Activated naive CD8-positive, alpha-beta T cell treated with anti-CD3 and anti-CD28 coated beads, Interleukin-2, amount 50 U/mL, for 24 hours (primary cell): ENCODE measurements at regions not wholly inside any gene's neighbourhood (a gene's known extent, or its start where the extent isn't known, plus 50 kb on each side); places are given as distances from the start of the nearest gene placed in this dataset.

ENCODE experiments used
- ATAC-seq: fragments of 150-1000 bp; cut with Tn5 transposase; one replicate; pipeline ENCODE4 v1.10.0; 2021
- DNase-seq: peaks from one replicate; pipeline ENCODE4 v3.0.0; 2021
- H3K27ac Mint-ChIP-seq: one replicate; pipeline ENCODE4 v1.8.0; 2021; ENCODE audit warnings: mild to moderate bottlenecking, mixed read lengths
- H3K27me3 Mint-ChIP-seq: one replicate; pipeline ENCODE4 v1.8.0; 2021; ENCODE audit warnings: mixed read lengths
- H3K36me3 Mint-ChIP-seq: one replicate; pipeline ENCODE4 v1.8.0; 2021; ENCODE audit warnings: low read depth, mixed read lengths
- H3K4me1 Mint-ChIP-seq: one replicate; pipeline ENCODE4 v1.8.0; 2021; ENCODE audit warnings: mixed read lengths
- H3K4me3 Mint-ChIP-seq: one replicate; pipeline ENCODE4 v1.8.0; 2021; ENCODE audit warnings: mild to moderate bottlenecking, moderate library complexity, mixed read lengths
- H3K9me3 Mint-ChIP-seq: one replicate; pipeline ENCODE4 v1.8.0; 2021; ENCODE audit warnings: mixed read lengths

DNA sequence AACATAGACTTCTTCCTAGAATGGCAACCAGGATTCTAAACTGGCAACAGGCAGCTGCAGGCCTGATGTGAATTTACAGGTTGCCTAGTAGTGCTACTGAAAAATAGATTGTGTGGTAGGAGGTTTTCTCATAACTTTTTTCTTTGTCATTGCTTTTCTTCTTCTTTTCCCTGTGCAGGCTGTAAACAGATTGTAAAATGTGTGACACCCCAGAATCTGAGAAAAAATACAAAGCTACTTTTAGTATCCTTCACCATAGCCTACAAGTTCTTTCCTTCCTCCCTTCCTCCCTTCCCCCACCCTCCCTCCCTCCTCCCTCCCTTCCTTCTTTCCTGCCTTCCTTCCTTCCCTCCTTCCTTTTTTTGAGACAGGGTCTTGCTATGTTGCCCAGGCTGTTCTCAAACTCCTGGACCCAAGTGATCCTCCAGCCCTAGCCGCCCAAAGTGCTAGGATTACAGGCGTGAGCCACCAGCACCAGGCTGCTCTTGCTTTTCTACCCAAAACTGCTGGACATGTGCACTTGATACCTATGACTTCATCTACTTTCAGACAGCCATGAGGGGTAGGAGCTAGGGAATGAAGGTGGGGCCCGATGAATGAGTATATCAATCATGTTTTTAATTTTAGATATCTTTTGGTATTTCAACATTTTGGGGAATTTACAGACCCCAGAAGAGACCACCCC, 114.2 kb upstream of the EEA1 start:
- Mint-ChIP-seq H3K9me3 (no peaks in the 10 kb centered on the region), H3K4me3 (no peak overlapping the region), H3K4me1 (no peaks in the 10 kb centered on the region), H3K27ac (no peak overlapping the region), H3K36me3 (no peaks in the 10 kb centered on the region), H3K27me3 (peaks cover 1% of the 10 kb centered on the region)
- DNase-seq (no peak), ATAC-seq (no peak)

DNA sequence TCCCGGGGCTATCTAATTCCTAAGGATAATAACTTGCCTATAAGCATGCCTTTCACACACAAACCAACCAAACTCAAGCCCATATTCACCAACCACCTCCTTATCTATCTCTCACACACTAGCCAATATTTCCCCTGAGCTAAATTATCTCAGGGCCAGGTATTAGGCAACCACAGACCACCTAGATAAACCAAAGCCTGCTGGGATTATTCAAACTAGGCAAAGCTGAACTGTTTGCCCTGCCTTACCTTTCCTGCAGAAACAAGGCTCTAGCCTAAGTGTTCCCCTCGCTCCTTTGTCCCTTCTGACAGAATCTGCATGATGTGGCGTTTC, 114.7 kb upstream of the EEA1 start:
- H3K27ac Mint-ChIP-seq: no peak overlapping the region
- ATAC-seq (no peak), DNase-seq (no peak)
- H3K4me1 Mint-ChIP-seq: no peaks in the 10 kb centered on the region
- H3K9me3 Mint-ChIP-seq: no peaks in the 10 kb centered on the region
- H3K36me3 Mint-ChIP-seq: no peaks in the 10 kb centered on the region
- peaks cover 1% of the 10 kb centered on the region for H3K27me3 Mint-ChIP-seq
- no peak overlapping the region for H3K4me3 Mint-ChIP-seq

DNA sequence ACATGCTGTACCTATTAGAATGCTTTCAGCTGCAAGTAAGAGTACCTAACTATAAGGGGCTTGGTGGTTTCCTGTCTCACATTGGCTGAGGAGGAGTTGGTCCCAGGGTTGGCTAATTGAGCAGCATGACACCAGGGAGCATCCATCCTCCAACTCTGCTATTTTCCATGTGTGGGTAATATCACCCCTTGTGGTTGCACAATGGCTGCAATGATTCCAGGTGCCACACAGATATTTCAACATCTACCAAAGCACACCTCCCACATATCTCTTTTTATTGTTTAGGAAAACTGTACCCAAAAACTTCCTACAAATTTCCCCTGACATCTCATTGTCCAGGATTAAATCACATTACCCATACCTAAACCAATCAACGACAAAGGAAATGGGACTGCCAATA, 118.0 kb upstream of the EEA1 start:
- Mint-ChIP-seq H3K27ac (no peak overlapping the region), H3K4me3 (no peak overlapping the region), H3K27me3 (no peaks in the 10 kb centered on the region), H3K36me3 (no peaks in the 10 kb centered on the region), H3K4me1 (no peaks in the 10 kb centered on the region), H3K9me3 (no peaks in the 10 kb centered on the region)
- ATAC-seq (no peak), DNase-seq (no peak)

DNA sequence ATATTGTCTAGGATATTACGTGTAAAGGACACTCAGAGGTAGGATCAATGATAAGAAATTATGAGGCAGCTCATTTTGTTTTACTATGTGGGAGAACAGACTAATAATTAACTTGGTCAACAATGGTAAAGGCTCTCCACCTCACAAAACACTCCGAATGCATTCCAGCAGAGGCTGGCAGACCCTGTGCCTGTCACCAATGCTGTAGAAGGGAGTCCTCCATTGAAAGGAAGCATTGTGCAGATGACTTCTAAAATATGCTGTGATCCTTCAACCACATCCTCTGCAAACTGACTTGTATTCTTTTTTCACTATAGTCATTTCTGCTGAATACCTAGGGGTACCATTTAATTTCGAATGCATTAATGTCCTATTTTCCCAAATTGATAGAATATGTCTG, 119.6 kb upstream of the EEA1 start:
- Mint-ChIP-seq H3K36me3 (no peaks in the 10 kb centered on the region), H3K4me3 (no peak overlapping the region), H3K27ac (no peak overlapping the region), H3K4me1 (no peaks in the 10 kb centered on the region), H3K9me3 (no peaks in the 10 kb centered on the region), H3K27me3 (no peaks in the 10 kb centered on the region)
- ATAC-seq: no peak
- DNase-seq: no peak

DNA sequence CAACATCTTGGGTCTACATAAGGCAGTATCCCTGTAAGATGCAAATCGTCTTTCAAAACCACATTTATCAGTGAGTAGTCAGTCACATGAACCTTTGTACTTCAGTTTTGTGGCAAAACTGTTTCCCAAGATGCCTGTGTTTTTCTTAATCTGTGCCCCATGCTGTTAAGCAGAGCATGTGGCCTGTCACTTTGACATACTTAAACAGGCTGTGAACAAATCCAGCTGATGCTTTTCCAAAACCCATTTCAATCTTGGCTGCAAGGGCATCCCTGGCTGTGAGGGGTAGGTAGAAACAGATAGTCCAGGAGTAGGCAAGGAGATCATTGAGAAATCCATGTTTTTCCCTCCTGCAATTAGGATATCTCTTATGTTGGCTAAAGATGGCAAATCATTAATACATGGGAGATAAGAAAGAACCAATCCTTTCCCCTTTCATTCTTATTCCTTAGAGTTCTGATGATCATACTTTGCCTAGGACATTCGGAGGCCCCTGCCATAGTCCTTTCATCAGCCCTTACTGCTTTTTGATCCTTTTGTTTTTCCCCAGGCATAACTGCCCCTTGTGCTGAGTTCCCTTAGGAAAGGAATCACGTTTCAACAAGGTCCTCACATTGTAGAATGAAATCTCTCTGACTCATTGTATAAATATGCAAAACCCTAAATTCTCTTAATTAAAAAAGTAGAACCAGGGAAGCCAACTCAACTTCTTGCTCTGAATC, 121.1 kb upstream of the EEA1 start:
- H3K9me3 Mint-ChIP-seq: no peaks in the 10 kb centered on the region
- H3K4me1 Mint-ChIP-seq: no peaks in the 10 kb centered on the region
- H3K4me3 Mint-ChIP-seq: no peak overlapping the region
- H3K27me3 Mint-ChIP-seq: peaks cover 3% of the 10 kb centered on the region
- H3K36me3 Mint-ChIP-seq: no peaks in the 10 kb centered on the region
- ATAC-seq (no peak), DNase-seq (no peak)
- no peak overlapping the region for H3K27ac Mint-ChIP-seq

DNA sequence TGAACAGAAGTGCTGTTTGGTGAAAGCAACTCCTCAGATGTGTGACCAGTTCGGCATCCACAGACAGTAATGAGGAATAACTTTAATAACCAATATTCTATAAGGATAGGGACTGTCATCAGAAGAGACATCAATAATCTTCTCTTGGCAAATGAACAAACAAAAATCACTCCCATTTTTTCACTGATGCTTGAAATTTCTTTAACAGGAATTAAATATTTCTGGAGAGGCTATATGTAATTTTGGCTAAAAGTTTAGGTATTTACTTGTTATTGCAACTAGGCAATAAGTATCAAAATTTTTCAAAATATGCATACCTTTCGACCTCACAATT, 121.6 kb upstream of the EEA1 start:
- DNase-seq: no peak
- no peak for ATAC-seq
- Mint-ChIP-seq H3K27ac (no peak overlapping the region), H3K9me3 (no peaks in the 10 kb centered on the region), H3K36me3 (no peaks in the 10 kb centered on the region), H3K27me3 (peaks cover 5% of the 10 kb centered on the region), H3K4me1 (no peaks in the 10 kb centered on the region), H3K4me3 (no peak overlapping the region)

DNA sequence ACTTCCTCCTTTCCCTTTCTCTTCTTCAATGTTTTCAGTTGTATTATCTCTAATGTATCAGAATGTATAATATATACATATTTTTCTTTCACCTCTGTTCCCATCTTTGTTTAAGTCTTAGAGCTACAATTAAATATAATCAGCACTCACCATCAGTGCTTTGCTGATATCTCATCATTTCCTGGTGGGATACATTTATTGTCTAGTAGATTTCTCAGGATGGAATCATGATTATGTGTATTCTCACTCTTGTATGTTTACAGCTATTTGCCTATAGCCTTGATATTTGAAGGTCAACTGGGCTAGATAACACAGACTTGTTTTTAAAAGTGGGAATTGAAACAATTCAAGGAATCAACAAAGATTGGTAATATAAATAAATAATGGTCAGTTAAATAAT, 124.9 kb upstream of the EEA1 start:
- peaks cover 15% of the 10 kb centered on the region for H3K27me3 Mint-ChIP-seq
- no peaks in the 10 kb centered on the region for H3K4me1 Mint-ChIP-seq

DNA sequence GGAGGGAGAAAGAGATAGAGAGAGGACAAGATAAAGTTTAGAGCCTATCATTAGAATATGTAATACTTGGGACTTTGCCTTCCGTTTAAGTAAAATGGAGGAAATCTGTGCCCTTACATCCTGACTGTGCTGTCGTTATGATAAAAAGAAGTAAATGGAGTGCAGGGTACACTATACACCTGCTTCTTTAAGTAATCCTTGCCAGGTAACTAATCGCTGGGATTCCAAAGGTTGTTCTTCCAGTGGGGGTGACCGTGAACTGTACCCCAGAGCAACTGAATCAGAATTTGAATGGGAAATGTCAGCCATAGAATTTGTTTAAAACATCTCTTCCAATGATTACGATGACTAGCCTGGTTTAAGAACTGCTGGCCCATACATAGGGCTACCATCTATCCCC, 126.1 kb upstream of the EEA1 start:
- no peaks in the 10 kb centered on the region for H3K36me3 Mint-ChIP-seq
- H3K4me3 Mint-ChIP-seq: no peak overlapping the region
- ATAC-seq: no peak
- H3K4me1 Mint-ChIP-seq: peaks cover 7% of the 10 kb centered on the region
- peaks cover 17% of the 10 kb centered on the region for H3K27me3 Mint-ChIP-seq
- no peaks in the 10 kb centered on the region for H3K9me3 Mint-ChIP-seq
- H3K27ac Mint-ChIP-seq: no peak overlapping the region
- no peak for DNase-seq

More for the DNA sequence above, 124.9 kb upstream of the EEA1 start:
- no peak overlapping the region for H3K27ac Mint-ChIP-seq
- no peak for ATAC-seq
- H3K9me3 Mint-ChIP-seq: no peaks in the 10 kb centered on the region
- no peak overlapping the region for H3K4me3 Mint-ChIP-seq
- H3K36me3 Mint-ChIP-seq: no peaks in the 10 kb centered on the region
- no peak for DNase-seq

DNA sequence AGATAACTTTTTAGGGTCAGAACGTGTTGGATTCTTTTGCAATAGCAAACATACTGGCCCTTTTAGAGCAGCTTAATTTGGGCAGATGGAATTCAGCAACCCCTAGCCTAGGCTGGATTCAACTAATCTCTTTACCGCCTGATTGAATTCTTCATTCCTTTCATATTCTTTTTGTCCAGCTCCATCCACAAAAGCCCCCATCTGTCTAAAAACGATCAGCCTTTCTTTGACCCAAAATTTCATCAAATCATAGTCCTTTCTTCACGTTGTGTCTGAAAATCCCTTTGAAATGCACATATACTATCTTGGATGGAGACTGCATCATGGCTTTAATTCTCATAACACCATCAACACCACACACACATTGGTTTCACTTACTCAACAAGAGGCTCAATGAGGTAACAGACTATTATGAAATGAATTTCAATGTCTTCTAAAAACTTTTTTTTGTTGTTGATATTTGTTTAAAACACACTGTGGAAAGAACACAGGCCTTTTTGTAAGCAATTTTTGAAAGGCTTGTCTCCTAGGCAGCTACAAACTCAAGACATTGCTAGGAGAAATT, 128.0 kb upstream of the EEA1 start:
- DNase-seq (no peak), ATAC-seq (no peak)
- Mint-ChIP-seq H3K9me3 (no peaks in the 10 kb centered on the region), H3K4me3 (no peak overlapping the region), H3K27ac (no peak overlapping the region), H3K27me3 (peaks cover 17% of the 10 kb centered on the region), H3K36me3 (no peaks in the 10 kb centered on the region), H3K4me1 (peaks cover 21% of the 10 kb centered on the region)

DNA sequence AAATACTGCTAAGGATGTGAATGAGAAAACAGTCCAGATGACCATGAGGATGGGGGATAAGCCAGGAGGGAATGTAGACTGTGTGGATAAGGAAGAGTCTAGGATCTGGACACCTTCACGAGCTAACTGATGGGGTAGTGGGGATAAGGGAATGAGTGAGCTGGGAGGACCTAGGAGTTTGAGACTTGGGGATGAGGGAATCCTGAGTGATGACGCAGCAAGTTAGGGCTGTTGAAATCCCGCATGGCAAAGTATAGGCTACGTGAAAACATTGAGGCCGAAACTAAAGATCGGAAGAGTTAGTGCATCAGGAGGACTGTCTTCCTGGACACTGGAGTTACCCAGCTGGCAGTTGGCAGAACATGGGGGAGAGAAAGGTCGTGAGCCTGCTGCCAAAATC, 129.2 kb upstream of the EEA1 start:
- Mint-ChIP-seq H3K4me3 (no peak overlapping the region), H3K27me3 (peaks cover 23% of the 10 kb centered on the region), H3K9me3 (no peaks in the 10 kb centered on the region), H3K4me1 (peaks cover 21% of the 10 kb centered on the region), H3K27ac (no peak overlapping the region), H3K36me3 (no peaks in the 10 kb centered on the region)
- ATAC-seq (no peak), DNase-seq (no peak)

DNA sequence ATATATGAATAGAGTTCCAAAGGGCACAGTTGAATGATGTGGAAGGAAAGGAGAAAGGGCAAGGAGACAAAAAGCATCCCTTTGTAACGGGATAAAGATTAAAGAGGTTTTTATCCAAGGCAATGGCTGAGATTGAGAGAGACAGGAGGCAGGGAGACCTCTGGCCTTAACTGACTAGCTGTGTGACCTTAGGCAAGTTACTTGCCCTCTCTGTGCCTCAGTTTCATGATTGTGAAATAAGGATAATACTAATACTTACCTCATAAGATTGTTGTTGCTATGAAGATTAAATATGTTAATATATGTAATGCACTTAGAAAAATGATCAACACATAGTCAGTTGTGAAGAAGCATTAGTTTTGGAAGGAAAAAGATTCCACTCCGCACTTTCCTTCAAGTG, 130.2 kb upstream of the EEA1 start:
- Mint-ChIP-seq H3K27me3 (peaks cover 32% of the 10 kb centered on the region), H3K9me3 (no peaks in the 10 kb centered on the region), H3K36me3 (no peaks in the 10 kb centered on the region), H3K4me1 (peaks cover 21% of the 10 kb centered on the region), H3K4me3 (no peak overlapping the region), H3K27ac (no peak overlapping the region)
- DNase-seq: no peak
- no peak for ATAC-seq

DNA sequence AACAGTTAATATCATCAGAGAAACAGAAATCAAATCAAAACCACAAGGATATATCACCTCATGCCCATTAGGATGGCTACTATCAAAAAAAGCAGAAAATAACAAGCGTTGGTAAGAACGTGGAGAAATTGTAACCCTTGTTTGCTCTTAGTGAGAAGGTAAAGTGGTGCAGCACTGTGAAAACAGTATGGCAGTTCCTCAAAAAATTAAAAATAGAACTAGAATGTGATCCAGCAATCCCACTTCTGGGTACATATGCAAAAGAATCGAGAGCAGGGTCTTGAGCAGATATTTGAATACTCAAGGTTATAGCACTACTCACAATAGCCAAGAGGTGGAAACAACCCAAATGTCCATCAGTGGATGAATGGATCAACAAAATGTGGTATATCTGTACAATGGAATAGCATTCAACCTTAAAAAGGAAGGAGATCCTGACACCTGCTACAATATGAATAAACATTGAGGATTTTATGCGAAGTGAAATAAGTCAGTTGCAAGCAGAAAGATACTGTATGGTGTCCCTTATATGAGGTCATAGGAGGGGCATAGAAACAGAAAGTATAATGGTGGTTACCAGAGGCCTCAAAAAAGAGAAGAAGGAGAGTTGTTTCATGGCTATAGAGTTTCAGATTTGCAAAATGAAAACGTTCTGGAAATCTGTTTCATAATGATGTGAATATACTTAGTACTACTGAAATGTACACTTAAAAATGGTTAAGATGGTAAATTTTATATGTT, 131.0 kb upstream of the EEA1 start:
- peaks cover 37% of the 10 kb centered on the region for H3K27me3 Mint-ChIP-seq
- ATAC-seq (peak; percentile 80), DNase-seq (no peak)
- H3K4me3 Mint-ChIP-seq: no peak overlapping the region
- H3K4me1 Mint-ChIP-seq: peaks cover 21% of the 10 kb centered on the region
- H3K9me3 Mint-ChIP-seq: no peaks in the 10 kb centered on the region
- H3K27ac Mint-ChIP-seq: peak overlapping the region; percentile 64
- no peaks in the 10 kb centered on the region for H3K36me3 Mint-ChIP-seq

DNA sequence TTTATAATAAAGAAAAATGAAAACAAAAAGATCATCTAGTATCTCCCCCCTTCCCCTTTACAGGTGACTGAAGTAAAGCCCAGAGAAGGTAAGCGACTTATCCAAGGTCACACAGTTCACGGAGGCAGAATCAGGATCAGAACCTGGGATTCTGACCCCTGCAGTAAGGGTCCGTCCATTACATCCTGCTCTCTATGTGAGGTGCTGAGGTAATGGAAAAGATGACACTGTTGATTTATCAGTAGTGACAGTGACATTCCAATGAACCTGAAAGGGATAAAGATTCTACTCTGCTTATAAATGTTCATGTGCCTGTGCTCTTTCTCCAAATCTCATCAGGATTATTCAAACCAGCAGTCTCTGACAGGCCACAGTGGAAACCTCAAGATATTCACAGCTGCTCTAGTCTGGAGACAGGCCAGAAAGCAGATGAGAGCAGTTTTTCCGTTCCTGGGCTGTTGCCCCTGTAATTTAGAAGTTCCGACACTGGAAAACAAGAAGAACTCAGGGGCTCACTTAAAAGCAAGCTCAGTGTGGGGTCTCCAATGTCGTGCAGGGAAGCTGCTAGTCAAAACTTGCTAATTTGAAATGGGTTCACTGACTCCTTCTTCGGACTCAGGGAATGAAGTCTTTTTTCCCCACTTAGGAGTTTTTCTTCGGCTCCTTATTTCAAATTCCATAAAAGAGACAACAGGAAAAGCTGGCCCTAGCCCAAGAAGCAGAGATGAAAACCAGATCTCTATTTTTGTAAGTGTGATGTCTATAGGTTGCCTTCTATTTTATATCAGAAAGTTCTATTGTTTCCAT, 131.8 kb upstream of the EEA1 start:
- H3K4me1 Mint-ChIP-seq: peaks cover 21% of the 10 kb centered on the region
- H3K36me3 Mint-ChIP-seq: no peaks in the 10 kb centered on the region
- H3K9me3 Mint-ChIP-seq: no peaks in the 10 kb centered on the region
- DNase-seq (peak; percentile 19), ATAC-seq (peak; percentile 68)
- peak overlapping the region; percentile 5 for H3K4me3 Mint-ChIP-seq
- H3K27ac Mint-ChIP-seq: peak overlapping the region; percentile 64
- H3K27me3 Mint-ChIP-seq: peaks cover 35% of the 10 kb centered on the region
